Stimulated activated CD4-positive, alpha-beta T cell treated with anti-CD3 and anti-CD28 coated beads, Interleukin-1b, Interleukin-23, amount 100 ng/mL, for 4 hours (primary cell): ENCODE measurements at regions not wholly inside any gene's neighbourhood (a gene's known extent, or its start where the extent isn't known, plus 50 kb on each side); places are given as distances from the start of the nearest gene placed in this dataset.
"Not testable (repeated sequence)": the region's sequence is repeated elsewhere in the genome, so short reads cannot be mapped to it uniquely, and the experiment has no call there.

Experiments
- DNase-seq, 2 donors: peaks; one replicate each; pipeline ENCODE4 v3.0.0-alpha.2; 2020; ENCODE audit warnings: low read depth in 2 of 2

DNA sequence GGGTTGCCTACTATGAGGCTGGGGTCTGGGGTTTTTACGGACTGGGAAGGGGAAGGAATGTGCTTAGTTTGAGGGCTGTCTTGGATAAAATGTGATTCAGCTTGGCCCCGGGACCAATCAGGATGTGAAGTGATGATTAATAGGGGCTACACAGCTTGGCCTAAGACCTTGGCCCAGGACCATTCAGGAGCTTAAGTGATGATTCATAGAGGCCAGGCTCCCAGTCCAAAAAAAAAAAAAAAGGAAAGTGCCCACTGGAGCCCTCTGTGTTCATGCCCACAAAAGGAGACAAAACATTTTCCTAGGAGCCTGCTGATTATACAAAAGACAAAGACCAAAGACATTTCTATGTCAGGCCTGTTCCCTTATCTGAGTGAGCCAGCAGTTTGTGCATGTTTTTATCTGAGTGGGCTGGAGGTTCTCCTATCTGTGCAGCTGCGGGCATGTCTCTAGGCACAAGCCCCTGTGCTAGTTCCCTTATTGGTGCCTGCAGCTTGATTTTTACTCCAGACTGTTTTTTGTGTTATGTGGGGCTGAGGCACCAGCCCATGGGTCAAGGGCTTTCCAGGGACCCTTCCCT is 898.2 kb upstream of the GOT2 start:
- no peak for DNase-seq

DNA sequence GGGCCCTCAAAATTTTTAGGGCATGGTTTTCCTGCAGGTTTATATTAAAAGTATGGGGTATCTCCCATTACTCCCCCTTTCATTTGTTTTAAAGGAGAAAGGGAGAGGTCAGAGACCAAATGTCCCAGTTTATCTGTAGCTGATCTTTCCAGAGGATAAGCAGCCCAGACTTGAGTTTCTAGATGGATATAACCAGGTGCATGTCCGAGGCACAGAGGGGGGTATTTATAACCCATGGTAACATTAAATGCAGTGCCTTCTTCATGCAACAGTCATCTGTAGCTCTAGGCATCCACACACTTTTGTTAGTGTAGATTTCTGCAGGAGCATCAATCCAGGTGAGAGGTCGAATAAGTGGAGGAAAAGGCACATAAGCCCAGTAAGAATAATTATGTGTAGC is 890.3 kb upstream of the GOT2 start:
- DNase-seq: not testable (repeated sequence)

- no peak for DNase-seq
These were observed 880.5 kb upstream of the GOT2 start for GRCh38 chr16:59614466-59615240.

DNA sequence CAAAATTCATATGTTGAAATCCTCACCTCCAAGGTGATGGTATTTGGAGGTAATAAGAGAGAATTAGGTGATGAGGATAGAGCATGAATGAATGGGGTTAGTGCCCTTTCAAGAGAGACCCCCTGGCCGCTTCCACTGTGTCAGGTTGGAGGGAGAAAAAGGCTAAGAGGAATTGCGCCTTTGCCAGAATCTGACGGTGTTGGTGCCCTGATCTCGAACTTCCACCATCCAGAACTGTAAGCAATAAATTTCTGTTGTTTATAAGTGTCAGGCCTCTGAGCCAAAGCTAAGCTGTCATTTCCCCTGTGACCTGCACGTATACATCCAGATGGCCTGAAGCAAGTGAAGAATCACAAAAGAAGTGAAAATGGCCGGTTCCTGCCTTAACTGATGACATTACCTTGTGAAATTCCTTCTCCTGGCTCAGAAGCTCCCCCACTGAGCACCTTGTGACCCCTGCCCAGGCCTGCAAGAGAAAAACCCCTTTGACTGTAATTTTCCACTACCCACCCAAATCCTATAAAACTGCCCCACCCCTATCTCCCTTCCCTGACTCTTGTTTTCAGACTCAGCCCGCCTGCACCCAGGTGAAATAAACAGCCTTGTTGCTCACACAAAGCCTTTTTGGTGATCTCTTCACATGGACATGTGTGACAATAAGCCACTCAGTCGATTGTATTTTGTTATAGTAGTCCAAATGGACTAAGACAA is 878.9 kb upstream of the GOT2 start:
- not testable (repeated sequence) for DNase-seq

DNA sequence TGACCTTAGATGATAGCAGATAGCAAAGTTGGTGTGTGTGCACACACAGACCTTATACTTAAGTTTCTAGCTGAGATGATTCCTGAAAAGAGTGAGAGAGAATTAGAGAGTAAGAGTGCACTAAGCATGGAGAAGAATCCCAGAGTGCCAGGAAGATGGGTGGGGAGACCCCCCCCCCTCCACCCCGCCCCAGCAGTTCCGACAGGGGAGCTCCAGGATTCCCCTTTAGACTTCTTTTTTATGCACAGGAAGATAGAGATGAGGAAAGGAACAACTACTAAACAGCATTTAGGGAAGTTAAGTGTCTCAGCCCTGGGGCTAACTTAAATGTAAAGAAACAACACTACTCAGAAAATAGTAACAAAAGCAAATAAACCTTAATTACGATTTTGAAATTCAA is 878.0 kb upstream of the GOT2 start:
- no peak for DNase-seq

DNA sequence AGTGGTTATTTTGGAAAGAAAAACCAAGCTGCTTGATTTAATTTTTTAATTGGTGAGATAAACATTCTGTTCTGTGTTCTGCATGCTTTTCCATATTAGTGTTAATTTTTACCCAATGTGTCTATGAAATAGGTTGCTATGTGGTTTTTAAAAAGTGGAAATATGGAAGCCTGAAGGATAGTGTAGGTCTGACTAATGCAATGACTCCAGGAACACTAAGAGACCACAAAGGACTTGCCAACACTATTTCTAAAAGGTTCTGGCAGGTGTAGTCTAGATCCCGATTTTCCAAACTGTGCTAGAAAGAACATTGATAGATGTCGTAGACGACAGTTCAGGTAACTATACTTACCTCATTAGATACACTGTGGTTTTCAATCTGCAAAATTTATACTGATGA is 877.4 kb upstream of the GOT2 start:
- no peak for DNase-seq

DNA sequence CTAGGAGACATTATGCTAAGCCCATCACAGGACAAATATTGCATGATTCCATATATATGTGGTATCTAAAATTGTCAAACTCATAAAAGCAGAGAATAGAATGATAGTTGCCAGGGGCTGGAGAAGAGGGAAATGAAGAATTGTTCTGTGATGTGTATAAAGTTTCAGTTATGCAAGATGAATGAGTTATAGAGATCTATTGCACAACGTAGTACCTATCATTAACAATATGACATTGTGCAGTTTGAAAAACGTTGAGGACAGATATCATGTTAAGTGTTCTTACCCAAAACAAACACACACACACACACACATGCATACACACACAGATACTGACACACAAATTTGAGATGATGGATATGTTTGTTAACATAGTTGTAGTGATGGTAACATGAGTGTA is 871.6 kb upstream of the GOT2 start:
- no peak for DNase-seq

GRCh38 chr16:59604354-59604753 is 870.2 kb upstream of the GOT2 start:
- DNase-seq: no peak

GRCh38 chr16:59601452-59601851 is 867.3 kb upstream of the GOT2 start:
- no peak for DNase-seq

GRCh38 chr16:59597269-59597668 is 863.2 kb upstream of the GOT2 start:
- no peak for DNase-seq

- no peak for DNase-seq
These were observed 862.6 kb upstream of the GOT2 start for GRCh38 chr16:59596693-59597092.

GRCh38 chr16:59593194-59593661 is 859.1 kb upstream of the GOT2 start:
- DNase-seq: no peak

GRCh38 chr16:59591480-59591879 is 857.4 kb upstream of the GOT2 start:
- no peak for DNase-seq

DNA sequence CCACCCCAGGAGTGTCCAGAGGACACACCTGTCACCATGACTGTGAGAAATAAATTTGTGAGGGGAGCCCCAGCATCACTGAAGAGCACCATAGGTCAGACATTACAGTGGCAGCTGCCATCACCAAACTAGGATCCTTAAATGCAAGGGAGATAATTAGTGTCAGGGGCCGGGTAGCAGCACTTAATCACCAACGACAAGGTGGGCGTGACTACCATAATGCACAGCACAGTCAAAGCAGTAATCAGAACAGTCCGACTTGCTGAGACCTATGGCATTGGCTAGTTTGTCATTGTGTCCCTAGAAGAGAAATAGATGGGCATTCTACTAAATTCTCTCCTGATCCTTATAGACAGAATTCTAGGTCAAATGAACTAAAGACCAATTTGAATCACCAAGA is 856.7 kb upstream of the GOT2 start:
- no peak for DNase-seq

DNA sequence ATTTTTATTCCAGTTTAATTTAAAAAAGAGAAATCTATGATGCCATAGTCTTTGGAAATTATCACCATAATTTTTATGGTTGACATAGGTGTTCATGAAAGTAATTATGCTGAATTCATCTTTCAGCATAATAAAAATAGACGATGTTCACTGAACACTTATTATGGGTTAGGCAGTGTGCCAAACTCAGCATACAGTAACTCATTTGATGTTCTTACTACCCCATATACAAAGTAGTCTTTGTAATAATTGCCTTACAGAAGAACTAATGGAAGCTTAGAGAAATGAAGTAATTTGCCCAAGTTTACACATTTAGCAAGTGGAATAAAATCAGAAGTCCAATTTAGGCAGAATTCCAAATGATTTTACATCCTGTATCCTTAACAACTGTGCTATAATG is 852.2 kb upstream of the GOT2 start:
- no peak for DNase-seq

GRCh38 chr16:59574296-59574695 is 840.2 kb upstream of the GOT2 start:
- no peak for DNase-seq

DNA sequence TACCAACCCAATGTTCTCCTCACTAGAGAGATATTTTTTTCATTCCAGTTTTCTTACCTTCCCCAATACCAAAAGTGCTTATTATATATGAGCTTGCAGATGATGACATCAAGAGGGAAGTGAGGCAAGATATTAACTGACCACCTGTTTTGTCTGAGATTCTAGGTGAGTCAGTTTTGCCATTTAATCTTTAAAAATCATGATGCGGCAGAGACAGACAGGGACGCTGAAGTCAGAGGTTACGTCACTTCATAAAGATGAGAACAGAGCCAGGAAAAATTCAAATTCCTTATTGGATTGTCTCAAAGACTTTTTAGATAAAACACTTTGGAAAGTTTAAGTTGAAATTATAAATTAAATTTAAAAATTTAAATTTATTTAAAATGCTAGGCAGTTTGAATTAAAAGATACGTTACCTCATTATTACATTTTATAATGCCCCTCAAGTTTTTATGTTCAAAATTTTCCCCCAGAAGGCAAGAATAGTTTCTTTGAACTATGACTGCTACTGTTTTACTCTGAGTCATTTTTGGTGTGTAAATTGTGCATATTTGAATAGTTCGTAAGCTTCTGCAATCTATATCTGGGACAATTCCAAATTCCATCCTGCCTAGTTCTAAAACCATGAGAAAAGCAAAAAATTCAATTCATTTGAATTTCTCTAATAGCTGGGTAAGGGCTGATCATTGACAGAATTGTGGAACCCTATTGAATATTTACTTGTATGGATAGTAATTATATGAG is 839.6 kb upstream of the GOT2 start:
- DNase-seq: no peak

DNA sequence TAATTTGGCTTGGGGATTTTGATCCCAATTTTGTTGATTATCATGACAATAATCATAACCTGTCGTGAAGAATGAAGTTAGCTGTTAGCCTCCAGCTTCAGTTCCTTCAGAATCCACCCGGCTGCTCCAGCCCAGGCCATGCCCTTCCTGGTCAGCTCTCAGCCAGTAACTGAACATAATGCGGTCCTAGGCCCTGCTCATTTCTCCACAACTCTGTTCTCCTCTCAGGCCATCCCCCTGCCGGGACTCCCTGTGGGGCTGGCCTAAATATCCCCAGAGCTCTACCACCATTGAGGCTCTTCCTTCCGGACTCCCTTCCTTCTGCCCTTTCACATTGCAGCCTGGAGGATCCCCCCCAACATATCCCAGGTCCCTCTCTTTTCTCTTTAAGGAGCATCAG is 833.4 kb upstream of the GOT2 start:
- DNase-seq: no peak

GRCh38 chr16:59566446-59566845 is 832.3 kb upstream of the GOT2 start:
- no peak for DNase-seq

GRCh38 chr16:59558679-59559078 is 824.6 kb upstream of the GOT2 start:
- DNase-seq: no peak

- no peak for DNase-seq
These were observed 818.0 kb upstream of the GOT2 start for GRCh38 chr16:59552164-59552563.

GRCh38 chr16:59545721-59546120 is 811.6 kb upstream of the GOT2 start:
- DNase-seq: no peak
